ENCODE measurements at regions not wholly inside any gene's neighbourhood (a gene's known extent, or its start where the extent isn't known, plus 50 kb on each side); places are given as distances from the start of the nearest gene placed in this dataset.

DNA sequence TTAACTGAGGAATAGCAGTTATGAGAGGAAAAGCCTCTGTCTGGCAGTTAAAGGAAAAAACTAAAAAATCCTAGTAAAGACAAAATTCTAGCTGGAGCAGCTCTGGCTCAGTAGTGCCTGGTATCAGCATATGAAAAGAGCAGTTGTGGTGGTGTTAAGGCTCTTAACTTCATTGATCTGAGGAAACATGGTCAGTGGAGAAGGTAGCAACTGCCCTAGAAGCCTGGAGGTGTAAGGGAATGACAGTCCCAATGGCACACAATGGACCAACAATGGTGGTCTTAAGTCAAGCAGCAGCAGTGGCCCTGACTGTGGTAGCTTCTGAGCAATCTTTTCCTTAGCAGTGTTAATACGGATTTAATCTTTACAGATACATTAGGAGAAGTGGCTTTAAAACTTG, 189.6 kb upstream of the POF1B start:
- TF ChIP-seq, protein P1, sequence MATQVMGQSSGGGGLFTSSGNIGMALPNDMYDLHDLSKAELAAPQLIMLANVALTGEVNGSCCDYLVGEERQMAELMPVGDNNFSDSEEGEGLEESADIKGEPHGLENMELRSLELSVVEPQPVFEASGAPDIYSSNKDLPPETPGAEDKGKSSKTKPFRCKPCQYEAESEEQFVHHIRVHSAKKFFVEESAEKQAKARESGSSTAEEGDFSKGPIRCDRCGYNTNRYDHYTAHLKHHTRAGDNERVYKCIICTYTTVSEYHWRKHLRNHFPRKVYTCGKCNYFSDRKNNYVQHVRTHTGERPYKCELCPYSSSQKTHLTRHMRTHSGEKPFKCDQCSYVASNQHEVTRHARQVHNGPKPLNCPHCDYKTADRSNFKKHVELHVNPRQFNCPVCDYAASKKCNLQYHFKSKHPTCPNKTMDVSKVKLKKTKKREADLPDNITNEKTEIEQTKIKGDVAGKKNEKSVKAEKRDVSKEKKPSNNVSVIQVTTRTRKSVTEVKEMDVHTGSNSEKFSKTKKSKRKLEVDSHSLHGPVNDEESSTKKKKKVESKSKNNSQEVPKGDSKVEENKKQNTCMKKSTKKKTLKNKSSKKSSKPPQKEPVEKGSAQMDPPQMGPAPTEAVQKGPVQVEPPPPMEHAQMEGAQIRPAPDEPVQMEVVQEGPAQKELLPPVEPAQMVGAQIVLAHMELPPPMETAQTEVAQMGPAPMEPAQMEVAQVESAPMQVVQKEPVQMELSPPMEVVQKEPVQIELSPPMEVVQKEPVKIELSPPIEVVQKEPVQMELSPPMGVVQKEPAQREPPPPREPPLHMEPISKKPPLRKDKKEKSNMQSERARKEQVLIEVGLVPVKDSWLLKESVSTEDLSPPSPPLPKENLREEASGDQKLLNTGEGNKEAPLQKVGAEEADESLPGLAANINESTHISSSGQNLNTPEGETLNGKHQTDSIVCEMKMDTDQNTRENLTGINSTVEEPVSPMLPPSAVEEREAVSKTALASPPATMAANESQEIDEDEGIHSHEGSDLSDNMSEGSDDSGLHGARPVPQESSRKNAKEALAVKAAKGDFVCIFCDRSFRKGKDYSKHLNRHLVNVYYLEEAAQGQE (IDR thresholded peaks at IDR 0.05): no peak
- TF ChIP-seq GABPA (IDR thresholded peaks at IDR 0.05 in 1 of 2, conservative IDR thresholded peaks at IDR 0.05 in 1 of 2) (no peak), YY1 (IDR thresholded peaks at IDR 0.05) (no peak), HNF4A (conservative IDR thresholded peaks at IDR 0.05) (no peak), RXRA (IDR thresholded peaks at IDR 0.05) (no peak)
- Histone ChIP-seq H3K4me3 (ENCODE audit: low read depth in 1 of 3, low read length in 3 of 3) (no peak overlapping the region), H3K4me1 (ENCODE audit: control insufficient read depth in 4 of 4, insufficient read depth in 4 of 4, low read length in 3 of 4) (no peaks in the 10 kb centered on the region), H3K9ac (ENCODE audit: low read depth in 1 of 2, low read length in 2 of 2) (no peak overlapping the region), H3K36me3 (ENCODE audit: control insufficient read depth in 4 of 4, insufficient read depth in 3 of 4, low read depth in 1 of 4, low read length in 3 of 4) (no peaks in the 10 kb centered on the region), H3K27ac (ENCODE audit: low read depth in 1 of 2, low read length in 2 of 2) (no peak overlapping the region), H3K27me3 (ENCODE audit: control insufficient read depth in 4 of 4, insufficient read depth in 4 of 4, low read length in 3 of 4) (peaks cover 0 to 5% (median 0%) of the 10 kb centered on the region in 4 donors), H3K9me3 (ENCODE audit: control insufficient read depth in 4 of 4, low read length in 3 of 4) (no peaks in the 10 kb centered on the region)
- no peak for DNase-seq (ENCODE audit: low spot score)
- WGBS: 56% methylated on average over 1 of the region's 1 CpG

DNA sequence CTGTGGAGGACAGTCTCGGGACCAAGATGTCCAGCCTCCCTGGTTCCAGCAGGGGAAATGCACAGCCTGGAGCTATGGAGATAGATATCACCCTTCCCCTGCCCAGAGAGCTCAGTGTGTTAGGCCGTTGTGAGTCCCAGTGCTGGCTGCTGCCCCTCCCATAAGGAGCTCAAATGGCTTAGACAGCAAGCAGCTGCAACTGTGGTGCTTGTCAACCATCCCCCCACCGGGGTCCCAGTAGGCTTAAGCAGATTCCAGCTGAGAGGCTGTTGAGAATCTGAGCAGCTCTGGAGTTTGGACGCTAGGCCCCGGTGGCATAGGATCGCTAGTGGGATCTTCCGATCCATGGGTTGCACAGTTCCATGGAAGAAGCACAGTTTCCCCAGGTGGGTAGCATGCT, 181.8 kb upstream of the POF1B start:
- TF ChIP-seq RXRA (IDR thresholded peaks at IDR 0.05) (no peak), EGR1 (IDR thresholded peaks at IDR 0.05; ENCODE audit: low read depth in 2 of 2) (no peak), FOXA1 (IDR thresholded peaks at IDR 0.05) (no peak), HNF4A (conservative IDR thresholded peaks at IDR 0.05) (no peak), TAF1 (conservative IDR thresholded peaks at IDR 0.05) (no peak), GABPA (IDR thresholded peaks at IDR 0.05 in 1 of 2, conservative IDR thresholded peaks at IDR 0.05 in 1 of 2) (no peak), NR2F2 (IDR thresholded peaks at IDR 0.05) (no peak), FOXA2 (IDR thresholded peaks at IDR 0.05) (no peak), RAD21 (IDR thresholded peaks at IDR 0.05) (no peak), HNF4G (IDR thresholded peaks at IDR 0.05) (no peak), SP1 (IDR thresholded peaks at IDR 0.05) (no peak), JUND (IDR thresholded peaks at IDR 0.05) (no peak)
- TF ChIP-seq, protein P2, sequence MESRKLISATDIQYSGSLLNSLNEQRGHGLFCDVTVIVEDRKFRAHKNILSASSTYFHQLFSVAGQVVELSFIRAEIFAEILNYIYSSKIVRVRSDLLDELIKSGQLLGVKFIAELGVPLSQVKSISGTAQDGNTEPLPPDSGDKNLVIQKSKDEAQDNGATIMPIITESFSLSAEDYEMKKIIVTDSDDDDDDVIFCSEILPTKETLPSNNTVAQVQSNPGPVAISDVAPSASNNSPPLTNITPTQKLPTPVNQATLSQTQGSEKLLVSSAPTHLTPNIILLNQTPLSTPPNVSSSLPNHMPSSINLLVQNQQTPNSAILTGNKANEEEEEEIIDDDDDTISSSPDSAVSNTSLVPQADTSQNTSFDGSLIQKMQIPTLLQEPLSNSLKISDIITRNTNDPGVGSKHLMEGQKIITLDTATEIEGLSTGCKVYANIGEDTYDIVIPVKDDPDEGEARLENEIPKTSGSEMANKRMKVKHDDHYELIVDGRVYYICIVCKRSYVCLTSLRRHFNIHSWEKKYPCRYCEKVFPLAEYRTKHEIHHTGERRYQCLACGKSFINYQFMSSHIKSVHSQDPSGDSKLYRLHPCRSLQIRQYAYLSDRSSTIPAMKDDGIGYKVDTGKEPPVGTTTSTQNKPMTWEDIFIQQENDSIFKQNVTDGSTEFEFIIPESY (IDR thresholded peaks at IDR 0.05): no peak
- TF ChIP-seq, protein P3, sequence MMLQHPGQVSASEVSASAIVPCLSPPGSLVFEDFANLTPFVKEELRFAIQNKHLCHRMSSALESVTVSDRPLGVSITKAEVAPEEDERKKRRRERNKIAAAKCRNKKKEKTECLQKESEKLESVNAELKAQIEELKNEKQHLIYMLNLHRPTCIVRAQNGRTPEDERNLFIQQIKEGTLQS (IDR thresholded peaks at IDR 0.05): no peak
- TF ChIP-seq, protein P4, sequence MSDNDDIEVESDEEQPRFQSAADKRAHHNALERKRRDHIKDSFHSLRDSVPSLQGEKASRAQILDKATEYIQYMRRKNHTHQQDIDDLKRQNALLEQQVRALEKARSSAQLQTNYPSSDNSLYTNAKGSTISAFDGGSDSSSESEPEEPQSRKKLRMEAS (IDR thresholded peaks at IDR 0.05): no peak
- TF ChIP-seq, protein P1 (IDR thresholded peaks at IDR 0.05): no peak
- TF ChIP-seq, protein P5, sequence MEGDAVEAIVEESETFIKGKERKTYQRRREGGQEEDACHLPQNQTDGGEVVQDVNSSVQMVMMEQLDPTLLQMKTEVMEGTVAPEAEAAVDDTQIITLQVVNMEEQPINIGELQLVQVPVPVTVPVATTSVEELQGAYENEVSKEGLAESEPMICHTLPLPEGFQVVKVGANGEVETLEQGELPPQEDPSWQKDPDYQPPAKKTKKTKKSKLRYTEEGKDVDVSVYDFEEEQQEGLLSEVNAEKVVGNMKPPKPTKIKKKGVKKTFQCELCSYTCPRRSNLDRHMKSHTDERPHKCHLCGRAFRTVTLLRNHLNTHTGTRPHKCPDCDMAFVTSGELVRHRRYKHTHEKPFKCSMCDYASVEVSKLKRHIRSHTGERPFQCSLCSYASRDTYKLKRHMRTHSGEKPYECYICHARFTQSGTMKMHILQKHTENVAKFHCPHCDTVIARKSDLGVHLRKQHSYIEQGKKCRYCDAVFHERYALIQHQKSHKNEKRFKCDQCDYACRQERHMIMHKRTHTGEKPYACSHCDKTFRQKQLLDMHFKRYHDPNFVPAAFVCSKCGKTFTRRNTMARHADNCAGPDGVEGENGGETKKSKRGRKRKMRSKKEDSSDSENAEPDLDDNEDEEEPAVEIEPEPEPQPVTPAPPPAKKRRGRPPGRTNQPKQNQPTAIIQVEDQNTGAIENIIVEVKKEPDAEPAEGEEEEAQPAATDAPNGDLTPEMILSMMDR (IDR thresholded peaks at IDR 0.05; ENCODE audit: low read depth, low read length, missing input control): no peak
- no peak for DNase-seq (ENCODE audit: low spot score)
- Histone ChIP-seq H3K4me1 (ENCODE audit: control insufficient read depth in 4 of 4, insufficient read depth in 4 of 4, low read length in 3 of 4) (no peaks in the 10 kb centered on the region), H3K9ac (ENCODE audit: low read depth in 1 of 2, low read length in 2 of 2) (no peak overlapping the region), H3K4me3 (ENCODE audit: low read depth in 1 of 3, low read length in 3 of 3) (no peak overlapping the region), H3K36me3 (ENCODE audit: control insufficient read depth in 4 of 4, insufficient read depth in 3 of 4, low read depth in 1 of 4, low read length in 3 of 4) (no peaks in the 10 kb centered on the region), H3K9me3 (ENCODE audit: control insufficient read depth in 4 of 4, low read length in 3 of 4) (no peaks in the 10 kb centered on the region), H3K27me3 (ENCODE audit: control insufficient read depth in 4 of 4, insufficient read depth in 4 of 4, low read length in 3 of 4) (no peaks in the 10 kb centered on the region), H3K27ac (ENCODE audit: low read depth in 1 of 2, low read length in 2 of 2) (no peak overlapping the region)
- 79% methylated on average over 7 of the region's 7 CpGs for WGBS

All from liver (tissue), 8 donors.